HepG2 (cell line): ENCODE measurements at regions not wholly inside any gene's neighbourhood (a gene's known extent, or its start where the extent isn't known, plus 50 kb on each side); places are given as distances from the start of the nearest gene placed in this dataset.

Source experiments
- ARNT ChIP-seq: fragments of 450-650 bp; IDR thresholded peaks from 2 replicates; pipeline ENCODE4 v1.6.1; 2017
- HES4 ChIP-seq: sonication (generic); formaldehyde crosslinking; IDR thresholded peaks from 2 replicates; pipeline ENCODE4 v1.9.0; 2021; ENCODE audit warnings: mild to moderate bottlenecking, missing genetic modification reagents, borderline replicate concordance
- ISL2 ChIP-seq: sonication (generic); formaldehyde crosslinking; IDR thresholded peaks from 2 replicates; pipeline ENCODE4 v1.5.0; 2020; ENCODE audit warnings: missing genetic modification reagents
- MTA3 ChIP-seq: sonication (generic); formaldehyde crosslinking; IDR thresholded peaks from 2 replicates; pipeline ENCODE4 v1.4.0; 2020; ENCODE audit warnings: missing genetic modification reagents
- SOX13 ChIP-seq, 3 experiments: fragments of 450-650 bp in 1 of 3; sonication (generic) in 1 of 3; formaldehyde crosslinking in 1 of 3; IDR thresholded peaks in 2 of 3; conservative IDR thresholded peaks in 1 of 3; 2 replicates each; pipeline versions ENCODE4 v1.5.0 to v1.6.1; 2016 to 2020; ENCODE audit warnings: antibody characterized with exemption in 1 of 3, mild to moderate bottlenecking in 1 of 3, missing compliant biosample characterization in 1 of 3, missing genetic modification reagents in 1 of 3, moderate library complexity in 1 of 3
- ZBTB20 ChIP-seq: sonication (generic); formaldehyde crosslinking; IDR thresholded peaks from 2 replicates; pipeline ENCODE4 v1.8.1; 2023; ENCODE audit warnings: missing genetic modification reagents, low read depth, mild to moderate bottlenecking, borderline replicate concordance
- ZNF335 ChIP-seq: sonication (generic); formaldehyde crosslinking; IDR thresholded peaks from 2 replicates; pipeline ENCODE4 v1.4.0; 2020; ENCODE audit warnings: missing genetic modification reagents
- ZNF614 ChIP-seq: IDR thresholded peaks from 2 replicates; pipeline ENCODE4 v1.6.1; 2018; ENCODE audit warnings: missing biosample characterization, missing genetic modification reagents, inconsistent platforms, borderline replicate concordance
- TF ChIP-seq, protein P1 (sequence below): sonication (generic); formaldehyde crosslinking; IDR thresholded peaks from 2 replicates; pipeline ENCODE4 v1.4.0; 2020; ENCODE audit warnings: missing genetic modification reagents, borderline replicate concordance
- TF ChIP-seq, protein P2 (sequence below): sonication (generic); formaldehyde crosslinking; IDR thresholded peaks from 2 replicates; pipeline ENCODE4 v1.4.0; 2020; ENCODE audit warnings: missing genetic modification reagents
- TF ChIP-seq, protein P3 (sequence below): sonication (generic); formaldehyde crosslinking; IDR thresholded peaks from one replicate; pipeline ENCODE4 v1.5.1; 2020; ENCODE audit warnings: mild to moderate bottlenecking, missing genetic modification reagents; ENCODE audit errors: not compliant biosample characterization
- TF ChIP-seq, protein P4 (sequence below): sonication (generic); formaldehyde crosslinking; IDR thresholded peaks from 2 replicates; pipeline ENCODE4 v1.5.0; 2020; ENCODE audit warnings: mild to moderate bottlenecking, missing genetic modification reagents

DNA sequence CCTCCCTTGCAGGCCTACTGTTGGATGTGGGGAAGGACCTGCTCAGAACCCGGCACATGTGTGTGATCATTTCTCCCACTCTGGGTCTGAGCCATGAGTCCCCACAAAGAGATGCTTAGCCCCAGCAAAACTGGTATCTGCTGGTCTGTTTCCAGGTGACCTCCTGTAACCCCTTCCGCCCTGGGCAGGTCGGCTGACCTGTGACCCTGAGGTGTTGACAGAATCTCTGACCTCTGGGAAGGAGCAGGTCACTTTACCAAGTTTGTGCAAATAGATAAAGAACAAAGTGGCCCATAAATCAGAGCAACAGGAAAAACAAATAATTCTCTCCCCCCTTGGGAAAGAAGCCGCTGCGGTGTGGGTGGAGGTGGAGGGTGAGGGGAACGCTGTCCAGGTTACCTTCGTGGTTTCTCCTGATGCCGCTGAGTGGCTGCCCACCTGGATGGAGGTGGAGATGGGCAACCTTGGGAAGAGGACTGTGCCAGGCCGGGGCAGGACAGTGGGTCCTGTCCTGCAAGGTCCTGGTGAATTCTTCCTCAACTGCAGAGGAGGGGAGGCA lies 174.0 kb upstream of the MYCN start (continued):
- TF ChIP-seq, protein P1, sequence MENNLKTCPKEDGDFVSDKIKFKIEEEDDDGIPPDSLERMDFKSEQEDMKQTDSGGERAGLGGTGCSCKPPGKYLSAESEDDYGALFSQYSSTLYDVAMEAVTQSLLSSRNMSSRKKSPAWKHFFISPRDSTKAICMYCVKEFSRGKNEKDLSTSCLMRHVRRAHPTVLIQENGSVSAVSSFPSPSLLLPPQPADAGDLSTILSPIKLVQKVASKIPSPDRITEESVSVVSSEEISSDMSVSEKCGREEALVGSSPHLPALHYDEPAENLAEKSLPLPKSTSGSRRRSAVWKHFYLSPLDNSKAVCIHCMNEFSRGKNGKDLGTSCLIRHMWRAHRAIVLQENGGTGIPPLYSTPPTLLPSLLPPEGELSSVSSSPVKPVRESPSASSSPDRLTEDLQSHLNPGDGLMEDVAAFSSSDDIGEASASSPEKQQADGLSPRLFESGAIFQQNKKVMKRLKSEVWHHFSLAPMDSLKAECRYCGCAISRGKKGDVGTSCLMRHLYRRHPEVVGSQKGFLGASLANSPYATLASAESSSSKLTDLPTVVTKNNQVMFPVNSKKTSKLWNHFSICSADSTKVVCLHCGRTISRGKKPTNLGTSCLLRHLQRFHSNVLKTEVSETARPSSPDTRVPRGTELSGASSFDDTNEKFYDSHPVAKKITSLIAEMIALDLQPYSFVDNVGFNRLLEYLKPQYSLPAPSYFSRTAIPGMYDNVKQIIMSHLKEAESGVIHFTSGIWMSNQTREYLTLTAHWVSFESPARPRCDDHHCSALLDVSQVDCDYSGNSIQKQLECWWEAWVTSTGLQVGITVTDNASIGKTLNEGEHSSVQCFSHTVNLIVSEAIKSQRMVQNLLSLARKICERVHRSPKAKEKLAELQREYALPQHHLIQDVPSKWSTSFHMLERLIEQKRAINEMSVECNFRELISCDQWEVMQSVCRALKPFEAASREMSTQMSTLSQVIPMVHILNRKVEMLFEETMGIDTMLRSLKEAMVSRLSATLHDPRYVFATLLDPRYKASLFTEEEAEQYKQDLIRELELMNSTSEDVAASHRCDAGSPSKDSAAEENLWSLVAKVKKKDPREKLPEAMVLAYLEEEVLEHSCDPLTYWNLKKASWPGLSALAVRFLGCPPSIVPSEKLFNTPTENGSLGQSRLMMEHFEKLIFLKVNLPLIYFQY (CRISPR knock-in tag): peak; percentile 58; the same call in 1 of the 2 replicates
- TF ChIP-seq, protein P2, sequence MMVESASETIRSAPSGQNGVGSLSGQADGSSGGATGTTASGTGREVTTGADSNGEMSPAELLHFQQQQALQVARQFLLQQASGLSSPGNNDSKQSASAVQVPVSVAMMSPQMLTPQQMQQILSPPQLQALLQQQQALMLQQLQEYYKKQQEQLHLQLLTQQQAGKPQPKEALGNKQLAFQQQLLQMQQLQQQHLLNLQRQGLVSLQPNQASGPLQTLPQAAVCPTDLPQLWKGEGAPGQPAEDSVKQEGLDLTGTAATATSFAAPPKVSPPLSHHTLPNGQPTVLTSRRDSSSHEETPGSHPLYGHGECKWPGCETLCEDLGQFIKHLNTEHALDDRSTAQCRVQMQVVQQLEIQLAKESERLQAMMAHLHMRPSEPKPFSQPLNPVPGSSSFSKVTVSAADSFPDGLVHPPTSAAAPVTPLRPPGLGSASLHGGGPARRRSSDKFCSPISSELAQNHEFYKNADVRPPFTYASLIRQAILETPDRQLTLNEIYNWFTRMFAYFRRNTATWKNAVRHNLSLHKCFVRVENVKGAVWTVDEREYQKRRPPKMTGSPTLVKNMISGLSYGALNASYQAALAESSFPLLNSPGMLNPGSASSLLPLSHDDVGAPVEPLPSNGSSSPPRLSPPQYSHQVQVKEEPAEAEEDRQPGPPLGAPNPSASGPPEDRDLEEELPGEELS (CRISPR knock-in tag): peak; percentile 96
- TF ChIP-seq ZBTB20 (CRISPR knock-in tag) (peak; percentile 80; the same call in 1 of the 2 replicates), ZNF614 (CRISPR knock-in tag) (0 out of 2 replicates have a peak, but pooled peaks have one; percentile 45), SOX13 (IDR thresholded peaks at IDR 0.05) (peak; percentile 83), SOX13 (CRISPR knock-in tag; conservative IDR thresholded peaks at IDR 0.05 in 1 of 2, IDR thresholded peaks at IDR 0.05 in 1 of 2) (peak in 1 of 2 experiments; percentile 93; a peak in 2 of 4 replicates), ISL2 (CRISPR knock-in tag) (peak; percentile 97), MTA3 (CRISPR knock-in tag) (no peak), ZNF335 (CRISPR knock-in tag) (no peak), HES4 (CRISPR knock-in tag) (no peak), ARNT (no peak)
- TF ChIP-seq, protein P3, sequence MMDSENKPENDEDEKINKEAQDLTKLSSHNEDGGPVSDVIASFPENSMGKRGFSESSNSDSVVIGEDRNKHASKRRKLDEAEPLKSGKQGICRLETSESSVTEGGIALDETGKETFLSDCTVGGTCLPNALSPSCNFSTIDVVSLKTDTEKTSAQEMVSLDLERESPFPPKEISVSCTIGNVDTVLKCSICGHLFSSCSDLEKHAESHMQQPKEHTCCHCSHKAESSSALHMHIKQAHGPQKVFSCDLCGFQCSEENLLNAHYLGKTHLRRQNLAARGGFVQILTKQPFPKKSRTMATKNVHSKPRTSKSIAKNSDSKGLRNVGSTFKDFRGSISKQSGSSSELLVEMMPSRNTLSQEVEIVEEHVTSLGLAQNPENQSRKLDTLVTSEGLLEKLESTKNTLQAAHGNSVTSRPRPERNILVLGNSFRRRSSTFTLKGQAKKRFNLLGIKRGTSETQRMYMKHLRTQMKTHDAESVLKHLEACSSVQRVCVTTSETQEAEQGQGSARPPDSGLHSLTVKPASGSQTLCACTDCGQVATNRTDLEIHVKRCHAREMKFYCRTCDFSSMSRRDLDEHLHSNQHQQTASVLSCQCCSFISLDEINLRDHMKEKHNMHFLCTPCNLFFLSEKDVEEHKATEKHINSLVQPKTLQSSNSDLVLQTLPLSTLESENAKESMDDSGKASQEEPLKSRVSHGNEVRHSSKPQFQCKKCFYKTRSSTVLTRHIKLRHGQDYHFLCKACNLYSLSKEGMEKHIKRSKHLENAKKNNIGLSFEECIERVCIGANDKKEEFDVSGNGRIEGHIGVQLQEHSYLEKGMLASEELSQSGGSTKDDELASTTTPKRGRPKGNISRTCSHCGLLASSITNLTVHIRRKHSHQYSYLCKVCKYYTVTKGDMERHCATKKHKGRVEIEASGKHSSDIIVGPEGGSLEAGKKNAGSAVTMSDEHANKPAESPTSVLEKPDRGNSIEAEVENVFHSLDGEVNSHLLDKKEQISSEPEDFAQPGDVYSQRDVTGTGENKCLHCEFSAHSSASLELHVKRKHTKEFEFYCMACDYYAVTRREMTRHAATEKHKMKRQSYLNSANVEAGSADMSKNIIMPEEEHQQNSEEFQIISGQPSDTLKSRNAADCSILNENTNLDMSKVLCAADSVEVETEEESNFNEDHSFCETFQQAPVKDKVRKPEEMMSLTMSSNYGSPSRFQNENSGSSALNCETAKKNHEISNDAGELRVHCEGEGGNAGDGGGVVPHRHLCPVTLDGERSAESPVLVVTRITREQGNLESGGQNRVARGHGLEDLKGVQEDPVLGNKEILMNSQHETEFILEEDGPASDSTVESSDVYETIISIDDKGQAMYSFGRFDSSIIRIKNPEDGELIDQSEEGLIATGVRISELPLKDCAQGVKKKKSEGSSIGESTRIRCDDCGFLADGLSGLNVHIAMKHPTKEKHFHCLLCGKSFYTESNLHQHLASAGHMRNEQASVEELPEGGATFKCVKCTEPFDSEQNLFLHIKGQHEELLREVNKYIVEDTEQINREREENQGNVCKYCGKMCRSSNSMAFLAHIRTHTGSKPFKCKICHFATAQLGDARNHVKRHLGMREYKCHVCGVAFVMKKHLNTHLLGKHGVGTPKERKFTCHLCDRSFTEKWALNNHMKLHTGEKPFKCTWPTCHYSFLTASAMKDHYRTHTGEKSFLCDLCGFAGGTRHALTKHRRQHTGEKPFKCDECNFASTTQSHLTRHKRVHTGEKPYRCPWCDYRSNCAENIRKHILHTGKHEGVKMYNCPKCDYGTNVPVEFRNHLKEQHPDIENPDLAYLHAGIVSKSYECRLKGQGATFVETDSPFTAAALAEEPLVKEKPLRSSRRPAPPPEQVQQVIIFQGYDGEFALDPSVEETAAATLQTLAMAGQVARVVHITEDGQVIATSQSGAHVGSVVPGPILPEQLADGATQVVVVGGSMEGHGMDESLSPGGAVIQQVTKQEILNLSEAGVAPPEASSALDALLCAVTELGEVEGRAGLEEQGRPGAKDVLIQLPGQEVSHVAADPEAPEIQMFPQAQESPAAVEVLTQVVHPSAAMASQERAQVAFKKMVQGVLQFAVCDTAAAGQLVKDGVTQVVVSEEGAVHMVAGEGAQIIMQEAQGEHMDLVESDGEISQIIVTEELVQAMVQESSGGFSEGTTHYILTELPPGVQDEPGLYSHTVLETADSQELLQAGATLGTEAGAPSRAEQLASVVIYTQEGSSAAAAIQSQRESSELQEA (CRISPR knock-in tag): no peak
- TF ChIP-seq, protein P4, sequence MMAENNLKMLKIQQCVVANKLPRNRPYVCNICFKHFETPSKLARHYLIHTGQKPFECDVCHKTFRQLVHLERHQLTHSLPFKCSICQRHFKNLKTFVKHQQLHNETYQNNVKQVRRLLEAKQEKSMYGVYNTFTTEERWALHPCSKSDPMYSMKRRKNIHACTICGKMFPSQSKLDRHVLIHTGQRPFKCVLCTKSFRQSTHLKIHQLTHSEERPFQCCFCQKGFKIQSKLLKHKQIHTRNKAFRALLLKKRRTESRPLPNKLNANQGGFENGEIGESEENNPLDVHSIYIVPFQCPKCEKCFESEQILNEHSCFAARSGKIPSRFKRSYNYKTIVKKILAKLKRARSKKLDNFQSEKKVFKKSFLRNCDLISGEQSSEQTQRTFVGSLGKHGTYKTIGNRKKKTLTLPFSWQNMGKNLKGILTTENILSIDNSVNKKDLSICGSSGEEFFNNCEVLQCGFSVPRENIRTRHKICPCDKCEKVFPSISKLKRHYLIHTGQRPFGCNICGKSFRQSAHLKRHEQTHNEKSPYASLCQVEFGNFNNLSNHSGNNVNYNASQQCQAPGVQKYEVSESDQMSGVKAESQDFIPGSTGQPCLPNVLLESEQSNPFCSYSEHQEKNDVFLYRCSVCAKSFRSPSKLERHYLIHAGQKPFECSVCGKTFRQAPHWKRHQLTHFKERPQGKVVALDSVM (CRISPR knock-in tag): 0 out of 2 replicates have a peak, but pooled peaks have one; percentile 18
